ENCODE measurements at regions not wholly inside any gene's neighbourhood (a gene's known extent, or its start where the extent isn't known, plus 50 kb on each side); places are given as distances from the start of the nearest gene placed in this dataset.
"Not testable (repeated sequence)": the region's sequence is repeated elsewhere in the genome, so short reads cannot be mapped to it uniquely, and the experiment has no call there.

- no peak overlapping the region for H3K9ac ChIP-seq (ENCODE audit: low read depth in 1 of 2, low read length in 2 of 2)
- no peak overlapping the region for H3K4me3 ChIP-seq (ENCODE audit: low read depth in 1 of 3, low read length in 3 of 3)
- no peak for DNase-seq (ENCODE audit: low spot score)
- no peaks in the 10 kb centered on the region for H3K4me1 ChIP-seq (ENCODE audit: control insufficient read depth in 4 of 4, insufficient read depth in 4 of 4, low read length in 3 of 4)
- no peaks in the 10 kb centered on the region for H3K9me3 ChIP-seq (ENCODE audit: control insufficient read depth in 4 of 4, low read length in 3 of 4)
- TF ChIP-seq CTCF (IDR thresholded peaks at IDR 0.05; ENCODE audit: low read depth, low read length, missing input control) (no peak), GABPA (IDR thresholded peaks at IDR 0.05 in 1 of 2, conservative IDR thresholded peaks at IDR 0.05 in 1 of 2) (no peak), MAX (IDR thresholded peaks at IDR 0.05) (no peak), ATF3 (IDR thresholded peaks at IDR 0.05) (no peak), NR2F2 (IDR thresholded peaks at IDR 0.05) (no peak), FOXA1 (IDR thresholded peaks at IDR 0.05) (no peak), RXRA (IDR thresholded peaks at IDR 0.05) (no peak), ZBTB33 (IDR thresholded peaks at IDR 0.05) (no peak), EGR1 (IDR thresholded peaks at IDR 0.05; ENCODE audit: low read depth in 2 of 2) (no peak), TAF1 (conservative IDR thresholded peaks at IDR 0.05) (no peak), YY1 (IDR thresholded peaks at IDR 0.05) (no peak), HNF4A (conservative IDR thresholded peaks at IDR 0.05) (no peak), SP1 (IDR thresholded peaks at IDR 0.05) (no peak)
- 83% methylated on average over 6 of the region's 6 CpGs for WGBS
- no peak overlapping the region for H3K27ac ChIP-seq (ENCODE audit: low read depth in 1 of 2, low read length in 2 of 2)
- no peaks in the 10 kb centered on the region for H3K27me3 ChIP-seq (ENCODE audit: control insufficient read depth in 4 of 4, insufficient read depth in 4 of 4, low read length in 3 of 4)
- no peaks in the 10 kb centered on the region for H3K36me3 ChIP-seq (ENCODE audit: control insufficient read depth in 4 of 4, insufficient read depth in 3 of 4, low read depth in 1 of 4, low read length in 3 of 4)
These were observed 275.1 kb downstream of the CYRIA start for GRCh38 chr2:16390561-16390960.

- H3K36me3 ChIP-seq (ENCODE audit: control insufficient read depth in 4 of 4, insufficient read depth in 3 of 4, low read depth in 1 of 4, low read length in 3 of 4): no peaks in the 10 kb centered on the region
- 92% methylated on average over 3 of the region's 3 CpGs for WGBS
- no peaks in the 10 kb centered on the region for H3K4me1 ChIP-seq (ENCODE audit: control insufficient read depth in 4 of 4, insufficient read depth in 4 of 4, low read length in 3 of 4)
- no peak overlapping the region for H3K27ac ChIP-seq (ENCODE audit: low read depth in 1 of 2, low read length in 2 of 2)
- no peaks in the 10 kb centered on the region for H3K27me3 ChIP-seq (ENCODE audit: control insufficient read depth in 4 of 4, insufficient read depth in 4 of 4, low read length in 3 of 4)
- H3K4me3 ChIP-seq (ENCODE audit: low read depth in 1 of 3, low read length in 3 of 3): no peak overlapping the region
- H3K9me3 ChIP-seq (ENCODE audit: control insufficient read depth in 4 of 4, low read length in 3 of 4): no peaks in the 10 kb centered on the region
- no peak for DNase-seq (ENCODE audit: low spot score)
- H3K9ac ChIP-seq (ENCODE audit: low read depth in 1 of 2, low read length in 2 of 2): no peak overlapping the region
- no peak for TF ChIP-seq MAX (IDR thresholded peaks at IDR 0.05)
- TF ChIP-seq TAF1 (conservative IDR thresholded peaks at IDR 0.05): no peak
- TF ChIP-seq NR2F2 (IDR thresholded peaks at IDR 0.05): no peak
- TF ChIP-seq HNF4G (IDR thresholded peaks at IDR 0.05): no peak
- no peak for TF ChIP-seq YY1 (IDR thresholded peaks at IDR 0.05)
- TF ChIP-seq FOXA2 (IDR thresholded peaks at IDR 0.05): no peak
- no peak for TF ChIP-seq HNF4A (conservative IDR thresholded peaks at IDR 0.05)
- TF ChIP-seq CTCF (IDR thresholded peaks at IDR 0.05; ENCODE audit: low read depth, low read length, missing input control): no peak
- TF ChIP-seq ATF3 (IDR thresholded peaks at IDR 0.05): no peak
- TF ChIP-seq GABPA (IDR thresholded peaks at IDR 0.05 in 1 of 2, conservative IDR thresholded peaks at IDR 0.05 in 1 of 2): no peak
- TF ChIP-seq RAD21 (IDR thresholded peaks at IDR 0.05): no peak
These were observed 276.0 kb downstream of the CYRIA start for GRCh38 chr2:16389611-16390010.

GRCh38 chr2:16388199-16388830 is 277.3 kb downstream of the CYRIA start:
- H3K27ac ChIP-seq (ENCODE audit: low read depth in 1 of 2, low read length in 2 of 2); H3K36me3 ChIP-seq (ENCODE audit: control insufficient read depth in 4 of 4, insufficient read depth in 3 of 4, low read depth in 1 of 4, low read length in 3 of 4); DNase-seq (ENCODE audit: low spot score); H3K9me3 ChIP-seq (ENCODE audit: control insufficient read depth in 4 of 4, low read length in 3 of 4); H3K4me1 ChIP-seq (ENCODE audit: control insufficient read depth in 4 of 4, insufficient read depth in 4 of 4, low read length in 3 of 4); H3K27me3 ChIP-seq (ENCODE audit: control insufficient read depth in 4 of 4, insufficient read depth in 4 of 4, low read length in 3 of 4); H3K9ac ChIP-seq (ENCODE audit: low read depth in 1 of 2, low read length in 2 of 2); H3K4me3 ChIP-seq (ENCODE audit: low read depth in 1 of 3, low read length in 3 of 3): not testable (repeated sequence)
- WGBS: 95% methylated on average over 16 of the region's 16 CpGs
